Activated CD4-positive, alpha-beta T cell treated with anti-CD3 and anti-CD28 coated beads, Interleukin-2, amount 50 U/mL, for 48 hours (primary cell): ENCODE measurements at regions not wholly inside any gene's neighbourhood (a gene's known extent, or its start where the extent isn't known, plus 50 kb on each side); places are given as distances from the start of the nearest gene placed in this dataset.
"Not testable (repeated sequence)": the region's sequence is repeated elsewhere in the genome, so short reads cannot be mapped to it uniquely, and the experiment has no call there.

Experiments
- DNase-seq, 2 experiments: peaks; one replicate each; pipeline ENCODE4 v3.0.0-alpha.2; 2020

DNA sequence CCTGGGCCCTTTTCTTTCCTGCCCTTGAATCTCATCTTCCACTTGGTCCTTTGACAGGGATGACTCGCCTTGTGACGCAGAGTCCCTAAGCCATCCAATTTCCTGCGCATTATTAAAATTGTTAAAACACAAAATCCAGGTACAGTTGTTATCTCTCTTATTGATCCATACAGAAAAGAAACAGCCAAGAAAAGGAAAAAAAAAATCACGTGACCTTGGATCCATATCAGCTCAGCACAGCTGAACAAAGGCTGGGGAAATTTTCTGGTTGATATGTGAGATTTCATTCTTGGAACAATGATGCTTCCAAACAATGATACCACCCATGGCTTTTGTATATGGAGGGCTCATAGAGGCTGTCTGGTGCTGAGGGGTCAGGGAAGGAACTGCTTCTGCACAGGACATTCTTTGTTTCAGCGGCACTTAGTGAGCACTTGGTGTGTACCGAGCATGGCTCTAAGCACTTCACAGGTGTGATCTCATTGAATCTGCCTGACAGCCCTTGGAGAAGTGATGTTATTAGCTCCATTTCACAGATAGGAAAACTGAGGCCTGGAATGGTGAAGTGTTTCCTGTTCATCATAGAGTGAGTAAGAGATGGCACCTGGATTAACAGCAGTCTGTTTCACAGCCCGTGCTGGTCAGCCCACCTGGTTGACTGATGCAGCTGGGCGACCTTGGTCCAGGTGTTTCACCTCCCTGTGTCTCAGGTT, 155.0 kb upstream of the SULF2 start:
- no peak for DNase-seq

DNA sequence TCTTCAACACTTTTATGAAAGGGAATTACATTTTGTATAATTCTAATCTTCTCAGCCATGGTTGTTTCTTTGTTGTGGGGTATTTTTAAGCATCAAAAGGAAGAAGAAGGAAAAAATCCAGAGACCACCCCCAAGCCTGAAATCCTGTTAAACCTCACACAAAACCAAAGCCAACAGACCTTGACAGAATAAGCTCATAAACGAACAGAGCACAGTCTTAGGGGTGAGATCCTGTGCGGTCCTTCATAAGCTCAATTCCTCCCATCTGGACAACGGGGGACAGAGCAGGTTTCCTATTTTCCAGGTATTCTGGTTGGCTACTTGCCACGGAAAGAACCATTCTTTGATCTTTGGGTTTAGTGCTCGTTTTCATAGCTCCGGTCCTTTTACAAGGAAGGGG, 151.3 kb upstream of the SULF2 start:
- DNase-seq = no peak

DNA sequence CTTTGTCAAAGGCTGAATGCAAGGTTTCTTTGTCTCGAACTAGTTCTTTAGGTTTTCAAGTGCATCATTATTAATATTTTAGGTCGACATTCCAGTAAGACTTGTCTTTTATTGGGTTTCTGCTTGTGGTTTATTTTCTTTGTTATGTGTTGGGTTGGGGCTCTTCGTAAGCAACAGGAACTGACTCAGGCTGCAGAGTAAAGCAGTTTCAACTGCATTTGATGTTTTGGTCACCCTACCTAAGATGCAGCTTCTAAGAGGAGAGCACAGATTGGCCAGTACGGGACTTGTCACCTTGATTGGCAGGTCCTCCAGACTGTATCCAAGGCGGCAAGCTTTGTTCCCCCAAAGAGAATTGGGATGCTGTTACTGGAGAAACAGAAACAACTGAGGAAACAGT, 149.5 kb upstream of the SULF2 start:
- DNase-seq = no peak

DNA sequence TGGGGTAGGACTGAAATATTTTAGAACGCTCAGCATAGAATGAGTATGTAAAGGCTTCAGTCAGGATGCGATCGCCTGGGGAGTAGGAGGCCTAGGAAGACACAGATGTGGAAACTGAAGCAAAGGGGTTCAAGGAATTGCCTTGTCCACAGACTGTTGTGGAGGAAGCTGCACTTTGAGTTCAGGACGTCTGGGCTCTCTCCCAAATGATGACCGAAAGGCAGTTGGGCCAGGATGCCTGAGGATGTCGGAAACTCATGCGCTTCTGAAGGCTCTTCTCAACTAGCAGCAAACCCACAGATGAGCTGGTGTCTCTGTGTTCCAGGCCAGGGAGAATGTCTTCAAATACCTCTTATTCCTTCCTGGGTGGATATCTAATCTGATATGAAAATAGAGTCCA, 146.2 kb upstream of the SULF2 start:
- no peak for DNase-seq

DNA sequence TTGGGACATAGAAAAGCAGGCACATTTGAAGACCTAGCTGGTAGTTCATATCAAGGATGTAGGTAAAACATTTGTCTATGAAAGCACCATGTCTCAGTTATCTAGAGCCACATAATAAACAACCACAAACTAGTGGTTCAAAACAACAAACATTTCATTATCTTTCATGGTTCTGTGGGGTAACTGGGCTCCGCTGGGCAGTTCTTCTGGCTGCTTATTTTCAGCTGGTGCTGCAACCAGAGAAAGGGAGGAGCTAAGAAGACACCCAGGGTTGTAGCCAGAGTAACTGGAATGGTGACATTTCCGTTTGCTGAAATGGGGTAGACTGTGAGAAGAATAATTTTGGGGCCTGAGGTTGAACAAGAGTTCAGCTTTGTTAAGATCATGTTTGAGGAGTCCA, 145.7 kb upstream of the SULF2 start:
- DNase-seq = no peak

DNA sequence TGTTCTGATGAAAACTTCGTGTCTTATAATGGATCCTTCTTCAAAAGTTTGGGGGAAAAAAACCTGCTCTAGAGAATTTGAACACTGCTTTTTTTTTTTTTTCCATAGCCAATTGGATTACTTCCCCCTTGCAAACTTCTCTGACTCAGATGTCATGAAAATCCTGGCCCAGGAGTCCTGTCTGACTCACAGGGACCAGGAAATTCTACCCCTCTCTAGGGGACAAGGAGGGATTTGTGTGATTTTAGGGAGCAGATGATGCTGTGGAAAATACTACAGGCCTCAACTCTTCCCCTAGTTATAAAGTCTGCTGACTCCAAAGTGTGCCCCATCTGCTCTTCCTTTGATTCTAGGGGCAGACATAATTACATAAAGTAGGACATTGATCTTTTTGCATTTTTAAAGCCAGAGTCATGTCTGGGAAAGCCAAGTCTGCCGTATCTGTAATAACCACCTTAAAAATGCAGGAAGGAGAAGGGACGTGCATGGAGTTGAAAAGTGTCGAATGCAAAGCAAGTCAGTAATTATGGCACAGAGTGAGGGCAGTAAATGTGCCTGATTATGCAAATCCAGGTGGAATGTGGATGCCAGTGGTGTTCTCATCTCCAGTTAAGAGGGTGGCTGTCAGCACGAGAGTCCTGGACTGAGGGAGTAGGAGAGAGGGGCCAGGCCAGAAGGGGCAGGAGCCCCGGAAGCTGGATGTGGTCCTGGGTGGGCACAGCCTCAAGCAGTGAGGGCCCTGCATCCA, 144.3 kb upstream of the SULF2 start:
- no peak for DNase-seq

DNA sequence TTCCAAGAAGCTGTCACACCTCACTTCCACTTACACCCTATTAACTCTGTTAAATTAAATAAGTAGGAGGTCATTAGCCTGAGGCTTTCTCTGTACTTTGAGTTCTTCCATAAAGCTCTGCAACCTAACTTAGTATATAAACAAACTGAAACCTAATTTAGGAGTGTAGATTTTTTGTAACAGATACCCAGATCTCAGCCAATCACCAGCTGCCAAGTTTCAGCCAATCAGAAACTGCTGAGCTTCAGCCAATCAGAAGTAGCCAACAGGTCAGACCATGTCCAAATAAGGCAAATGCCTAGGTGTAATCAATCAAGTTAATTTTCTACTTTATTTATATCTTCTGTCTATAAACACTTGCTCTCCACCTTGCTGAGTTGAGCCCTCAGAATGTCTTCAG, 142.7 kb upstream of the SULF2 start:
- no peak for DNase-seq

DNA sequence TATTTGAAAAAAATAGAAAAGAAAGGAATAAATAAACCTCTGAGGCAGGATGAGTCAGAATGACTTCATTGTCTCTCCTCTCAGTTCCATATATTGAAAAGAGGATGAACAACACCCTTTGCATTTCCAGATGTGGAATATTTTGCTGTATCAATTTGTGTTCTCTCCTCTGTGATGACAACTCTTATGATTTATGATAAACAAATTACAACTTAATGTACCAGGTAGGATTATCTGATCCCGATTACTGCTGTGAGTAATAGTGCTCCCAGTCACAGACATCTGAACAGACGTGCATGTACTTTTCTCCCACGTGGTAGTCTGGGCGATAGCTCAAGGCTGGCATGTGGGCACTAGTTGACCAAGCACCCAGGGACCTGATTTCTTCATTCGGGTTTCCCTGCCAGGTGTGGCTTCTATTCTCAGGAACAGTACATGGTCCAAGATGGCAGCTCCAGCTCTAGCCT, 142.1 kb upstream of the SULF2 start:
- no peak for DNase-seq

DNA sequence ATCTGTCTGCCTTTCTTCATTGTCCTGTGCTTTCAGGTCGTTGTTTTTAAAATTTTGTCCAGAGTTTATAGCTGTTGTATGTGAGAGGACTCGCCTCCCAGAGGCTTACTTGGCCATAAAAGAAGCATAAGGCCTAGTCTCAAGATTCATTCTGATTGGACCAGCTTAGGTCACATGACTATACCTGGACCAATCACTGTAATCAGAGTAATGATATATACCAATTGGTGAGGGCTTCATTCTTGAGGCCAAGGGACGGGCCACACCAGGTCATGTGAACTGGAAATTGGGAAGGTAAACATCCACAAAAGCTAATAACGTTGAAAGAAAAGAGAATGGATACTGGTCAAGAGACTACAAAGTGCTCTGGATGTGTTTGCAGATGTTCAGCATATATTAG, 141.4 kb upstream of the SULF2 start:
- no peak for DNase-seq

DNA sequence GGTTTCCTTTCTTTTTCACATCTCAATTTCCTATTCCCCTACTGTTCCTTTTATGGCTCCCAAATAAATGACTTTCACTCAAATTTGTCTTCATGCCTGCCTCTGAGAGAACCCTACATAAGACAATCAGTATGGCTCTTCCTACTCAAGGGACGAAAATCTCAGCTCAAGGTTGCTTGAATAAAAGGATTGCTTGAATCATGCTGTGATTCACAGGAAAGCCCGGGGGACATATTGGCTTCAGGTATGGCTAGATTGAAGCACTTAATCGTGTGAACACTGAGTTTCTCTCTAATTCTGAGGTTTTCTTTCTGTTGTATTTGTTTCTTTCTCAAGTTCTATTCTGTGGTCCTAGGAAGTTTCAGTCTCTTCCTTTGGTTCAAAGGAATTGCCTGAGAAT, 140.3 kb upstream of the SULF2 start:
- no peak for DNase-seq

DNA sequence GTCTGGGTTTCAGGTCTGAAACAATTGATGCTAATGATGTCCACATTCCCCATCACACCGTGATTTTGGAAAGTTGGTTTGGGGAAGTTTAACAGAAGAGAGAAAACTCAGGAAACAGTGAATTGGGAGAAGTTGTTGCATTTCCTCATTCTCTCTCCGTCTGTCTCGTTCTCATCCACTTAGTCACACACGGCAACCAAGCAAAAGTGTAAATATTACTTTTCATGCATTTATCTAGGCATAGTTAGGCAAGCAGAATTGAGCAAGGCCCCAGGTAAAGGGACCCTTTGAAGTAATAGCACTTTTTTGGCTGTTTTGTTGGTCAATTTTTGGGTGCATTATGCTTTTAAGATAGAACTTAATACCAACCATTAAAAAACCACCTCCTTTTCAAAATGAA, 137.0 kb upstream of the SULF2 start:
- DNase-seq = no peak

DNA sequence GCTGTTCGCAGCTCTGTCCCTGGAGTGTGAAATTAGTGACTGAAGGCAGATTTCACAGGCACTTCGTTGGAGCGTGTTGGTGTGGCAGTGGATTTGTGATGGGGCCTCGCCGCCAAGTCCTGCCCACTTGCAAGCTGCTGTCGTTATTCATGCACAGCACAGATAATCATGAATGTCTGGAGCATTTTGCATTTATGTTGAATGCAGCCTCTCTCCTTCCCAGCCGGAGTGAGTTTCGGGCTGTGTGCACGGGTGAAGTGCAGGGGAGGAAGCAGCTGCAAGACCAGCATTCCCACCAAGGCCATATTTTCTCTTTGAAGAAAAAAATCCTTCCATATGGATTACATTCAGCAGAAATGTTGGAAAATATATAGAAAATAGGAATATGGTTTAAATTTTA, 136.5 kb upstream of the SULF2 start:
- DNase-seq = not testable (repeated sequence)

DNA sequence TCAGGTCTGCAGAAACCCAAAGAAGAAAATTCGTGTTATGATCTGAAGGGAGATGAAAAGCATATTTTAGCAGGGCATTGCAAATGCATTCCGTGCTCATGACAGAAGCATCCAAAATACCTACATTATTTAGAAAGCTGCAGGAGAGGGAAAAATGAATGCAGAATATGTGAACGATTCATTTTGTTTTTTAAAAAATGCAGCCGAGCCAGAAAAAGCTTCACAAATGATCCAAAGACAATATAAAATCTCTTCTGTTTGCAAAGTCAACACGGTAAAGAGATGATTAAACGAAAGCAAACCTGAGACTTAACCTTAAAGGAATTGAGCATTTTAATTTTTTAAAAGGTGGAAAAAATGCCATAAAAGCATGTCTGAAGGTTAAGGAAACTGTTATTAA, 136.1 kb upstream of the SULF2 start:
- no peak for DNase-seq

DNA sequence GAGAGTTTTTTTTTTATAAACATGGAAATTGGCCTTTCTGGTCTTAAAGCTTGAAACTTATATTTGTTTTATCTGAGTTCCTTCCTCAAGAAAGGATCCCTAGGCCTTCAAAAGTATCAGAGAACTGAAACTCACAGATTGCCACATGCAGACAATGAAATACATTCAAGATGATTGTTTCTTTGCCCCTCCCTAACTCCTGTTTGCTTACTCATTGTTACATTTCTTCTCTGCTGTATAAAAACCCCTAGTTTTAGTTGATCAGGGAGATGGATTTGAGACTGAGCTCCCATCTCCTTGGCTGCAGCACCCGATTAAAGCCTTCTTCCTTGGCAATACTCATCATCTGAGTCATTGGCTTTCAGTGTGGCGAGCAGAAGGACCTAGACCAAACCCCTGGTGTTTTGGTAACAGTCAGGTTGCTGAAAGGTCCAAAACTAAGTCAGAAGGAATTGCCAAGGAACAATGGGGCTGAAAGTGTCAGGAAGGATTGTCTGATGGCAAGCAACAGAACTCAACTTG, 132.3 kb upstream of the SULF2 start:
- no peak for DNase-seq

DNA sequence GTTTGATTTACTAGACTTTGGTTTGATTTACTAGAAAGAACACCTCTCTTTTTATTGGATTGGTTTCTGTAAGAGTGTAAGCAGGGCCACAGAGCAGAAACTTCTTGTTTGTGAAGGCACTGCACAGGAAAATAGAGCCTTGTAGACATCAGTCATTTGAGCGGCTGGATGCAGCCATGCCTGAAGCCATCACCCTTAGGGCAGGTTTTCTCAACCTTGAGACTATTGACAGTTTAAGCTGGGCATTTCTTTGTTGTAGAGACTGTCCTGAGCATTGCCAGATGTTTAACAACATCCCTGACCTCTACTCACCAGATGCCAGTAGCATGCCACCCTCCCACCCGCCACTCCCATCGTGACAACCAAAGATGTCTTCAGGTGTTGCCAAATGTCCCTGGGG, 130.2 kb upstream of the SULF2 start:
- no peak for DNase-seq

DNA sequence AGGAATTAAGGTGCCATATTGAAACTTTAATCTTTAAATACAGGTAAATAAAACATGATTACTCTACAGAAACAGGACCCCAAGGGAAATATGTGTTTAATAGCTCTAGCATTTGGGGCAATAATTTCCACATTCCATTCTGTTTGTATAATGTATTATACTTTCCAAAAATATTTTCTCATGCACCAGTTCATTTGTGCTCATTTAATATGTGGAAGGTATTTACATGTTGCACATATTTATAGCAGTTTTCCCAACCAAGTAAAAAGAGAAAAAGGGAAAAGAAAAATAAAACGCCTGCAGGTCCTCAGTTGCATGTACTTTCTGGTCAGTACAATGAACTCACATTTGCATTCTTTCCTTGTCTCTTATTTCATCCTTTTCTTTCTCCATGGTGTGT, 129.5 kb upstream of the SULF2 start:
- DNase-seq = no peak

DNA sequence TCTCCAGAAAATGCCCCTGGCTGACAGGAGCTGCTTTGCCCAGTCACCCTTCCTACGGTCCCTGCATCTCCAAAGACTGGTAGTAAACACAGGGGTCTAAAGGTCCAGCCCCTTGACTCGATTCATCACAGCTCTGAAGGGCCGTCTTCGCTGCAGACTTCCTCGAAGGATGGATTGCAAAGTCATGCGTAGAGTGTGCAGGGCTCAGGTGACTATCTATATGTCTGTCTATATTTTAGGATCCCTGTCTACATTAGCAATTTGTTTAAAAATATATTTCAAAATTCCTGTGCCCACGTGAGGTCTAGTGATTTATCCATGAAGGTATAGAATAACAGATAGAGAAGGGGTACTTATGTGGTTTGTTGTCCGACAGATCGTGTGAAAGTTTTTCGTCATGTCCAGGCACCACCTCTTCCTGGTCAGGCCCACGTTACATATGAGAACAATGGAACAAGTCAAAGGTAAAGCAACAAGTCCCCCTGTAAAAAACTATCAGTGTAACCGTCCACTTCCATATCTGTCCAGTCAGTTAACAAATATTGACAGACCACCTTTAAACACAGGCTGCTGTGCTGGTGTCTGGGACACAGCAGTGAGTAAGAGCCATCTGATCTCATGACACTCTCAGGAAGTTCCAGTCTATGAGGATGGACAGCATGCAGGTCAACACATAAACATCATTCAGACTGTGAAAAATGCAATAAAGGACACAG, 127.7 kb upstream of the SULF2 start:
- not testable (repeated sequence) for DNase-seq

DNA sequence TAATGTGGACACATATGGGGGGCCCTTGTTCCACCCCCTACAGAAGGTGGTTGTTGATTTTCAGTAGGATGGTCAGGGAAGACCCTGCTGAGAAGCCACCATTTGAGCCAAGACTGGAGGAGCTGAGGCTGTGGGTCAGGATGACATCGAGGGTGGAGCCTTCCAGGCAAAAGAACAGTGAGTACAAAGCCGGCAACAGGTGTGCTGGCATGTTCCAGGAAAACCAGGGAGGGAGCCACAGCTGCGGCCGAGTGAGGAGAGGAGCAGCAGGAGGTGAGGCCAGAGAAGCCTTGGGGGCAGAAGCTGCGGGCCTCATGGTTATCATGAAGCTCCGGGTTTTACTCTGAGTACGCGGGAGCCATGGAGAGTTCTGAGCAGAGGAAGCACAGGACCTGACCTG, 126.9 kb upstream of the SULF2 start:
- not testable (repeated sequence) for DNase-seq

DNA sequence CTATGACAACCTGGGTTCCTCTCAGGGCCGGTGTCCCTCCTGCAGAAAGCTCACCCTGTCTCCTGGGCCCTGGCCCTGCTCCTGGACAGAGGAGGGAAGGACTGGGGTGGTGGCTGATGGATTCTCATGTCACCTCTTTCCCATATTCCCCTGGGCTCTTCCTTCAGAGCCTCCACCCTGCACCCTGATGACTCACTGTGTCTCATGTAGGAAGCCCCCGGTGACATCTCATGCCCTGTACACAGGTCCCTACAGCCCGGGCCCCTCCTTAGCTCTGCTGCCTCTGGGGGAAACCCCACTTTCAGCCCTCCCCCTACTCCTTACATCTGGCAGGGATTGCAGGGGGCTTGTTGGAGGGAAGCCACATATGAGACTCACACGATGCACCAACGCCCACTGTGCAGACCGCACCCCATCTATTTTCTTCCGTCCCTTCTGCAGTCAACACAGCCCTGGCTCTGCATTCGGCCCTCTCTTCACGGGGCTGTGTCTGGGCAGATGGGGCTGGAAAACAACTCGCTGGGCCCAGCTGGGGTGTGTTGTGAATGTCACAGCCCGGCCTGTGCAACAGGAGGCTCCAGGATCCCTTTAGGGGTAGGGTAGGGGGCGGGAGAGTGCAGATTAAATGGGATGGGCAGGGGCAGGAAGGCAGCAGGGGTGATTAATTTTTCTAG, 124.6 kb upstream of the SULF2 start:
- not testable (repeated sequence) for DNase-seq

DNA sequence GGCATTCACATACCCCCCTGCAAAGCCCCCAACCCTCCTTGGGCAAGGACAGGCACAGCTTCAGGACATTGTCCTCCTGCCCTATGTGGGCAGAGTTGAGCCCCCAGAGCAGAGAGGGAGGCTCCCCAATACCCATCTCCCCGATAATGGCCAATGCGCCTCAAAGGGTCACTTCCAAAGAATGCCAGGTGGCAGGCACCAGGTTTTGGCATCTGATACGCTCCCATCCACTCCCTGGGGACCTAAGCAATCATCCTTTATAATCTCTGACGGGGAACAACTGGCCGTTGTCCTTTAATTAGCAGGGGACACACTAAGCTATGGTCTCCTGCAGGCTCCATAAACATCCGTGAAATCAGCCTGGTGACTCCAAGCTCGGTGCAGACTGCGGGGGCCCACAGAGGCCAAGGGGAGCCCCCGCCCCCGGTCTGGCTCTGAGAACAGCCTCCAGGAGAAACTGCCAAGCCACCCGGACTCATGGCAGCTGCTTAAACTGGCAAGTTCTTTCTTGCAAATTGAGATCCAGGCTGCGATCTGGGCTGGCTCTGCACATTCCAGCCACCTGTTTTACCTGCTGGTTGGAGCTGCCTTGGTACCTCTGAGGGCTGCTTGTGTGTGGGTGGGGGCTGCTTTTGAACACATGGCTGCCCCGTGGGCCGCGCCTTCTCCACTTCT, 123.2 kb upstream of the SULF2 start:
- DNase-seq = not testable (repeated sequence)

DNA sequence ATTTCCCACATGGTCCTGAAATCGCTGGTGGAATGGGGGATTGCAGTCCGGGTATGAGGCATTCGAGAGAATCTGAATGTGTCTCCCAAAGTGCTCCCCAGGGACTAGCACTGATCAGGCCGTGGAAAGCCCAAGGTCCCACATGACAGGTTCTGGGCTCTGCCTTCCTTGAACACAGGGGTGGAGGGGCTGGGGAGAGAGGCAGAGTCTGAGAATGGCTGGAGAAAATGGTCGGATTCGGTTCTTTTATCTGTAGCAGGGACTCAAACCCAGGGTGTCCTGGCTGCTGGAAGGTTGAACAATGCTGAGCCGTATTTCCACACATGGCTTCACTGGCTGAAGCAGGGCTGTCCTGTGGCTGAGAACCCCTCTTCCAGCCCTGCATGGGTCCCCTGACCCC, 122.7 kb upstream of the SULF2 start:
- DNase-seq = not testable (repeated sequence)

DNA sequence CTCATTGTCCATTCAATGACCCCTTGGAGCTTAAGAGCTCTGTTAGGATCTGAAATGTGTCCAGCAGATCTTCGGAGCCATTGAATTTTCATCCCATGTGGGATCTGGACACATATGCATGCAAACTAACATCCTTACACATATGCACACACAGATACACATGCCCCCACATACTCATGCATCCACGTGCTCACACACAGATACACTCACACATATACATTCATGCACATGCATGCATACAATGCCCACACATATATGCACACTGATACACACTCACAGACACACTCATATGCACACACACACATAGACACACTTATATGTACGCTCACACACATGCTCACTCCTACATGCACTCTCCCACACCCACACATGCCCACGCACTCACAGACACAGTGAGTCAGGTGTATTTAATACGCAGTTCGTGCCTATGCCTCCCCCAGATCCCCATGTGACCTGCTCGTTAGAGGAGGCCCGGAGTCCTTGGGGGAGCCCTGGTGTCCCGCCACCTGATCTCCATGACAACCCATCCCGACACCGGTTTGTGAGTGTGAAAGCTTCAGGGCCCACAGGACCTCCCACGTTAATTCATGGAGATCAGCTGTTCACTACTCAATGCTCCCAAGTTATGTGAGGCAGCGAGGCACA, 121.9 kb upstream of the SULF2 start:
- DNase-seq = no peak
